Endothelial cell of umbilical vein (primary cell): ENCODE measurements at regions not wholly inside any gene's neighbourhood (a gene's known extent, or its start where the extent isn't known, plus 50 kb on each side); places are given as distances from the start of the nearest gene placed in this dataset.

Source experiments
- BruUV-seq: library from RNA; stranded (reverse); fragments of 400-500 nt; replicated peaks from 2 replicates; lab custom pipeline; 2021; lab: Mats Ljungman, UMichigan
- CTCF ChIA-PET: fragments of 300-600, 350-600 bp; sonication (Branson Sonifier 250); formaldehyde crosslinking; loops from one replicate; lab custom pipeline; 2021; ENCODE audit warnings: antibody characterized with exemption, inconsistent platforms; lab: Charles Lee
- POLR2A ChIA-PET: fragments of 300-600, 350-600 bp; sonication (Branson Sonifier 250); formaldehyde crosslinking; loops from one replicate; lab custom pipeline; 2021; ENCODE audit warnings: antibody characterized with exemption, inconsistent platforms; lab: Charles Lee
- DNase-seq: peaks from one replicate; pipeline ENCODE4 v3.0.0-alpha.2; 2011; ENCODE audit warnings: low read depth, low spot score
- FAIRE-seq: peaks from 2 replicates; lab custom pipeline; 2011; peaks lifted over from hg19 to GRCh38; lab: Jason Lieb, UNC
- H2AFZ ChIP-seq: 2 replicates; pipeline ENCODE4 v1.6.0; 2012; ENCODE audit warnings: low read depth, low read length, control low read depth, inconsistent platforms
- H3K27ac ChIP-seq: 2 replicates; pipeline ENCODE4 v1.5.1; 2011; ENCODE audit warnings: low read depth, mild to moderate bottlenecking, control low read depth, low read length, moderate library complexity; ENCODE audit not compliant: insufficient read depth
- H3K27me3 ChIP-seq, 2 experiments: 2 replicates each; pipeline versions ENCODE4 v1.6.0 to v1.6.1; 2011; ENCODE audit warnings: low read length in 2 of 2, mixed read lengths in 1 of 2; ENCODE audit not compliant: control insufficient read depth in 2 of 2, insufficient read depth in 2 of 2
- H3K36me3 ChIP-seq, 2 experiments: 2 replicates in 1 of 2; 3 replicates in 1 of 2; pipeline ENCODE4 v1.5.1; 2011; ENCODE audit warnings: low read length in 2 of 2, mild to moderate bottlenecking in 1 of 2, moderate library complexity in 1 of 2; ENCODE audit not compliant: control insufficient read depth in 2 of 2, insufficient read depth in 2 of 2; ENCODE audit errors: extremely low read depth in 1 of 2
- H3K4me1 ChIP-seq: 3 replicates; pipeline ENCODE4 v1.5.1; 2011; ENCODE audit warnings: mild to moderate bottlenecking, low read length; ENCODE audit not compliant: control insufficient read depth, insufficient read depth; ENCODE audit errors: extremely low read depth
- H3K4me2 ChIP-seq: 2 replicates; pipeline ENCODE4 v1.6.1; 2011; ENCODE audit warnings: low read length, control low read depth, mixed read lengths; ENCODE audit not compliant: insufficient read depth
- H3K4me3 ChIP-seq, 3 experiments: fragments of 200-600 bp in 1 of 3; sonication (generic), shearing (Covaris generic) in 1 of 3; replicated peaks in 1 of 3; 2 replicates each; pipeline ENCODE4 v1.5.1; 2011 to 2016; ENCODE audit warnings: control low read depth in 3 of 3, low read length in 3 of 3, mild to moderate bottlenecking in 2 of 3, inconsistent platforms in 1 of 3, low read depth in 1 of 3, moderate library complexity in 1 of 3; ENCODE audit not compliant: insufficient read depth in 1 of 3
- H3K79me2 ChIP-seq: 2 replicates; pipeline ENCODE4 v1.6.0; 2012; ENCODE audit warnings: low read length, inconsistent platforms; ENCODE audit not compliant: control insufficient read depth, insufficient read depth
- H3K9ac ChIP-seq: replicated peaks from 2 replicates; pipeline ENCODE3; 2011; ENCODE audit warnings: low read length, control low read depth; ENCODE audit not compliant: insufficient read depth; ENCODE audit errors: extremely low read depth
- H3K9me1 ChIP-seq: replicated peaks from 3 replicates; pipeline ENCODE4 v1.6.0; 2011; ENCODE audit warnings: mild to moderate bottlenecking, low read length; ENCODE audit not compliant: control insufficient read depth, insufficient read depth; ENCODE audit errors: extremely low read depth
- H3K9me3 ChIP-seq: replicated peaks from 2 replicates; pipeline ENCODE4 v1.5.1; 2012; ENCODE audit warnings: low read length, inconsistent platforms; ENCODE audit not compliant: control insufficient read depth, insufficient read depth
- H4K20me1 ChIP-seq: replicated peaks from 2 replicates; pipeline ENCODE3; 2011; ENCODE audit warnings: mild to moderate bottlenecking, low read length; ENCODE audit not compliant: control insufficient read depth, insufficient read depth; ENCODE audit errors: extremely low read depth
- EZH2 ChIP-seq: IDR thresholded peaks from 2 replicates; pipeline ENCODE4 v1.6.1; 2012; ENCODE audit warnings: borderline replicate concordance, low read depth, mild to moderate bottlenecking, moderate library complexity, low read length, inconsistent platforms; ENCODE audit not compliant: severe bottlenecking
- FOS ChIP-seq: IDR thresholded peaks from 2 replicates; pipeline ENCODE4 v1.6.1; 2011; ENCODE audit warnings: mild to moderate bottlenecking, low read length, moderate library complexity, borderline replicate concordance; ENCODE audit not compliant: insufficient read depth
- POLR2A ChIP-seq: IDR thresholded peaks from 2 replicates; pipeline ENCODE4 v1.6.1; 2012; ENCODE audit warnings: low read depth, mild to moderate bottlenecking, control low read depth, low read length
- POLR2AphosphoS5 ChIP-seq: IDR thresholded peaks from 2 replicates; pipeline ENCODE4 v1.6.1; 2012; ENCODE audit warnings: low read depth, mild to moderate bottlenecking, control low read depth, low read length, moderate library complexity; ENCODE audit not compliant: insufficient read depth
- dilution Hi-C: fragments of 300-500 bp; cut with MboI; formaldehyde crosslinking; loops from one replicate; pipeline ENCODE4 v1.15.0; 2019; ENCODE audit warnings: low sequenced_read_pairs; ENCODE audit not compliant: extremely low pct_ligation_motif_present
- intact Hi-C: fragments of 100-400 bp; cut with micrococcal nuclease; formaldehyde crosslinking; loops from one replicate; pipeline ENCODE4 v1.10.0; 2022
- TF ChIP-seq, protein P1 (sequence below): IDR thresholded peaks from 2 replicates; pipeline ENCODE4 v1.6.1; 2011; ENCODE audit not compliant: insufficient read depth, insufficient read length
- TF ChIP-seq, protein P2 (sequence below), 2 donors: IDR thresholded peaks; 1 replicate in 1 of 2; 2 replicates in 1 of 2; pipeline ENCODE4 v1.5.1; 2011; ENCODE audit warnings: low read length in 2 of 2, mild to moderate bottlenecking in 2 of 2, moderate library complexity in 2 of 2, control low read depth in 1 of 2, inconsistent platforms in 1 of 2, low read depth in 1 of 2; ENCODE audit not compliant: insufficient read depth in 1 of 2; ENCODE audit errors: extremely low read depth in 1 of 2

DNA sequence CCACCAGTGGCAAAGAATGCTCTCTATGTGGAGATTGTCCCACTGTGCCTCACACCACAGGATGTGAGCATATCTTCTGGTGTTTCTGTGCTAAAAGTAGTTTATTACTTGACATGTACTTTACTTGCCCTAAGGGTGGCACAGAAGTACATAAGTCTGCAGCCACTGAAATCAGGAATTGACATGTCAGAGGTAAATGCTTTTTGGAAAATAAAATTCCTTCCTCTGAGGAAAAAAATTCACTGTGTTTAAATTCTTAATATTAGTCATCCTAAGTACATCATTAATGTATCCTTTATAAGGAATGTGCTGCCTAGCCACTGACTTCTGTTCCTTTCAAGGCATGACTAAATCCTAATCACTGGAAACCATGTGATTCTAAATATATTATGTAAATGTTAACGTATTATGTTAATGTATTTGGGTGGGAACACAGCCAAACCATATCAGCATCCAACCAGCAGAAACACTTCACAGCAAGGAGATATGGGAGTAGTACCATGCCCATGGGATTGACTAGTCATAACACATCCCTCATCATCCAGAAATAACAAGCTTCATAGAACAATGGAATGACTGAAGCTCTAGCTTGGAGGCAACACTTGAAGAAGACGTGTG is 239.7 kb upstream of the PPFIA2 start:
- intact Hi-C loops, result no loop called here

DNA sequence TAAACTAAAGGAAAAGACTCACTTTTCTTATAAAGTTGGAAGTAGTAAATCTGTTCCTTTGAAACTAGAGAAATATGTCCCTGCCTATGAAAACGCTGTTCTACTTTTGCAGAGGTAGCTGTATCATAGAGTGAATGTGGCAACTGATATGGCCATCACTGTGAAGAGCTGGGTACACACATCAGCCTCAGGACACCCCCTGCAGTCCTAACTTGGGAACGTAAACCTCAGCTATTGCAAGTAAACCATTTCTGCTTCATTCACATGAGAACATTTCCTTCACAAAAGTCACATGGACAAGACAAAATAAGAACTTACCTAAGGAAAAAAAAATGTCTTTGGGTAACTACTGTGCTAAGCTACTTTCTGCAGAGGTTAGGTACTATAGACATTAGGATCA is 233.3 kb upstream of the PPFIA2 start:
- no peak overlapping the region for H3K27ac ChIP-seq
- H3K9me3 ChIP-seq, result no peaks in the 10 kb centered on the region
- no peak overlapping the region for H2AFZ ChIP-seq
- no peak overlapping the region for H3K4me2 ChIP-seq
- no peaks in the 10 kb centered on the region for H3K4me1 ChIP-seq
- FAIRE-seq (no peak), DNase-seq (peak; percentile 1)
- intact Hi-C loops, result loop anchor here (1.0 kb wide), 1 partner anchor 347 kb away; no protein-coding TSS in a partner anchor
- TF ChIP-seq FOS (no peak), POLR2A (no peak), POLR2AphosphoS5 (no peak), EZH2 (no peak)
- TF ChIP-seq, protein P1, sequence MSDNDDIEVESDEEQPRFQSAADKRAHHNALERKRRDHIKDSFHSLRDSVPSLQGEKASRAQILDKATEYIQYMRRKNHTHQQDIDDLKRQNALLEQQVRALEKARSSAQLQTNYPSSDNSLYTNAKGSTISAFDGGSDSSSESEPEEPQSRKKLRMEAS, result no peak
- TF ChIP-seq, protein P2, sequence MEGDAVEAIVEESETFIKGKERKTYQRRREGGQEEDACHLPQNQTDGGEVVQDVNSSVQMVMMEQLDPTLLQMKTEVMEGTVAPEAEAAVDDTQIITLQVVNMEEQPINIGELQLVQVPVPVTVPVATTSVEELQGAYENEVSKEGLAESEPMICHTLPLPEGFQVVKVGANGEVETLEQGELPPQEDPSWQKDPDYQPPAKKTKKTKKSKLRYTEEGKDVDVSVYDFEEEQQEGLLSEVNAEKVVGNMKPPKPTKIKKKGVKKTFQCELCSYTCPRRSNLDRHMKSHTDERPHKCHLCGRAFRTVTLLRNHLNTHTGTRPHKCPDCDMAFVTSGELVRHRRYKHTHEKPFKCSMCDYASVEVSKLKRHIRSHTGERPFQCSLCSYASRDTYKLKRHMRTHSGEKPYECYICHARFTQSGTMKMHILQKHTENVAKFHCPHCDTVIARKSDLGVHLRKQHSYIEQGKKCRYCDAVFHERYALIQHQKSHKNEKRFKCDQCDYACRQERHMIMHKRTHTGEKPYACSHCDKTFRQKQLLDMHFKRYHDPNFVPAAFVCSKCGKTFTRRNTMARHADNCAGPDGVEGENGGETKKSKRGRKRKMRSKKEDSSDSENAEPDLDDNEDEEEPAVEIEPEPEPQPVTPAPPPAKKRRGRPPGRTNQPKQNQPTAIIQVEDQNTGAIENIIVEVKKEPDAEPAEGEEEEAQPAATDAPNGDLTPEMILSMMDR (IDR thresholded peaks at IDR 0.05; ENCODE audit: extremely low read depth in 1 of 2, insufficient read depth in 1 of 2, low read depth in 1 of 2, low read length in 2 of 2), result no peak
- dilution Hi-C loops, result no loop called here
- no peak overlapping the region for H3K4me3 ChIP-seq
- H4K20me1 ChIP-seq, result no peaks in the 10 kb centered on the region
- H3K9me1 ChIP-seq, result no peaks in the 10 kb centered on the region
- CTCF ChIA-PET, result interaction anchor here (0.9 kb wide), 1 partner anchor 349 kb away, joined by 3 read pairs; no protein-coding TSS in a partner anchor
- no TSS peak for BruUV-seq
- H3K9ac ChIP-seq, result no peak overlapping the region
- no peaks in the 10 kb centered on the region for H3K36me3 ChIP-seq
- H3K79me2 ChIP-seq, result no peaks in the 10 kb centered on the region
- POLR2A ChIA-PET, result no interaction called here
- H3K27me3 ChIP-seq, result no peaks in the 10 kb centered on the region

More for the DNA sequence above, 239.7 kb upstream of the PPFIA2 start:
- CTCF ChIA-PET, result no interaction called here
- FAIRE-seq, result no peak
- Histone ChIP-seq H3K4me1 (no peaks in the 10 kb centered on the region), H4K20me1 (no peaks in the 10 kb centered on the region), H3K9me3 (no peaks in the 10 kb centered on the region), H3K9me1 (no peaks in the 10 kb centered on the region), H3K27ac (no peak overlapping the region), H3K79me2 (no peaks in the 10 kb centered on the region), H3K27me3 (no peaks in the 10 kb centered on the region), H3K9ac (no peak overlapping the region), H2AFZ (no peak overlapping the region), H3K4me2 (no peak overlapping the region), H3K4me3 (no peak overlapping the region), H3K36me3 (no peaks in the 10 kb centered on the region)
- no TSS peak for BruUV-seq
- dilution Hi-C loops, result no loop called here
- POLR2A ChIA-PET, result no interaction called here
- no peak for TF ChIP-seq EZH2
- no peak for DNase-seq
